ENCODE measurements at regions not wholly inside any gene's neighbourhood (a gene's known extent, or its start where the extent isn't known, plus 50 kb on each side); places are given as distances from the start of the nearest gene placed in this dataset.

- Histone ChIP-seq H3K27ac (ENCODE audit: low read depth, low read length, poor library complexity, severe bottlenecking) (no peak overlapping the region), H3K27me3 (ENCODE audit: insufficient read depth, low read length) (no peaks in the 10 kb centered on the region), H3K9me2 (ENCODE audit: low read depth, low read length) (no peaks in the 10 kb centered on the region), H4K20me1 (ENCODE audit: insufficient read depth, low read length) (no peaks in the 10 kb centered on the region), H3K79me2 (ENCODE audit: insufficient read depth, low read length) (no peaks in the 10 kb centered on the region), H3K36me3 (ENCODE audit: insufficient read depth, low read length) (no peaks in the 10 kb centered on the region), H2AFZ (ENCODE audit: low read length) (no peak overlapping the region), H3F3A (ENCODE audit: insufficient read depth, low read length) (no peaks in the 10 kb centered on the region), H3K9ac (ENCODE audit: low read length) (no peak overlapping the region), H3K9me3 (ENCODE audit: low read length) (no peaks in the 10 kb centered on the region), H3K4me3 (ENCODE audit: low read depth, low read length, poor library complexity, severe bottlenecking) (no peak overlapping the region), H3K4me2 (ENCODE audit: low read length) (no peak overlapping the region), H3K4me1 (ENCODE audit: insufficient read depth, low read length, severe bottlenecking) (no peaks in the 10 kb centered on the region)
- TF ChIP-seq CTCF (IDR thresholded peaks at IDR 0.05; ENCODE audit: low read length): no peak
Measured at GRCh38 chr14:83251402-83251801, 1717.7 kb upstream of the SEL1L start.

GRCh38 chr14:83253870-83254269, 1720.2 kb upstream of the SEL1L start:
- Histone ChIP-seq H4K20me1 (ENCODE audit: insufficient read depth, low read length) (no peaks in the 10 kb centered on the region), H3K9me3 (ENCODE audit: low read length) (no peaks in the 10 kb centered on the region), H3K9ac (ENCODE audit: low read length) (no peak overlapping the region), H2AFZ (ENCODE audit: low read length) (no peak overlapping the region), H3K4me1 (ENCODE audit: insufficient read depth, low read length, severe bottlenecking) (no peaks in the 10 kb centered on the region), H3K27ac (ENCODE audit: low read depth, low read length, poor library complexity, severe bottlenecking) (no peak overlapping the region), H3K9me2 (ENCODE audit: low read depth, low read length) (no peaks in the 10 kb centered on the region), H3K36me3 (ENCODE audit: insufficient read depth, low read length) (no peaks in the 10 kb centered on the region), H3K79me2 (ENCODE audit: insufficient read depth, low read length) (no peaks in the 10 kb centered on the region), H3K4me2 (ENCODE audit: low read length) (no peak overlapping the region), H3F3A (ENCODE audit: insufficient read depth, low read length) (no peaks in the 10 kb centered on the region), H3K27me3 (ENCODE audit: insufficient read depth, low read length) (no peaks in the 10 kb centered on the region), H3K4me3 (ENCODE audit: low read depth, low read length, poor library complexity, severe bottlenecking) (no peak overlapping the region)
- TF ChIP-seq EZH2 (IDR thresholded peaks at IDR 0.05; ENCODE audit: borderline replicate concordance, low read length): no peak
- no peak for TF ChIP-seq CTCF (IDR thresholded peaks at IDR 0.05; ENCODE audit: low read length)

- H3K4me2 ChIP-seq (ENCODE audit: low read length): no peak overlapping the region
- no peaks in the 10 kb centered on the region for H3K9me3 ChIP-seq (ENCODE audit: low read length)
- H3K27me3 ChIP-seq (ENCODE audit: insufficient read depth, low read length): no peaks in the 10 kb centered on the region
- no peaks in the 10 kb centered on the region for H3K4me1 ChIP-seq (ENCODE audit: insufficient read depth, low read length, severe bottlenecking)
- no peaks in the 10 kb centered on the region for H3K9me2 ChIP-seq (ENCODE audit: low read depth, low read length)
- H4K20me1 ChIP-seq (ENCODE audit: insufficient read depth, low read length): no peaks in the 10 kb centered on the region
- no peak overlapping the region for H3K27ac ChIP-seq (ENCODE audit: low read depth, low read length, poor library complexity, severe bottlenecking)
- no peaks in the 10 kb centered on the region for H3K36me3 ChIP-seq (ENCODE audit: insufficient read depth, low read length)
- no peak for TF ChIP-seq CTCF (IDR thresholded peaks at IDR 0.05; ENCODE audit: low read length)
- no peak for TF ChIP-seq EZH2 (IDR thresholded peaks at IDR 0.05; ENCODE audit: borderline replicate concordance, low read length)
- H2AFZ ChIP-seq (ENCODE audit: low read length): no peak overlapping the region
- H3K9ac ChIP-seq (ENCODE audit: low read length): no peak overlapping the region
- H3K79me2 ChIP-seq (ENCODE audit: insufficient read depth, low read length): no peaks in the 10 kb centered on the region
- no peak overlapping the region for H3K4me3 ChIP-seq (ENCODE audit: low read depth, low read length, poor library complexity, severe bottlenecking)
- H3F3A ChIP-seq (ENCODE audit: insufficient read depth, low read length): no peaks in the 10 kb centered on the region
Measured at GRCh38 chr14:83255015-83255726, 1721.5 kb upstream of the SEL1L start.
